ENCODE measurements at regions not wholly inside any gene's neighbourhood (a gene's known extent, or its start where the extent isn't known, plus 50 kb on each side); places are given as distances from the start of the nearest gene placed in this dataset.

DNA sequence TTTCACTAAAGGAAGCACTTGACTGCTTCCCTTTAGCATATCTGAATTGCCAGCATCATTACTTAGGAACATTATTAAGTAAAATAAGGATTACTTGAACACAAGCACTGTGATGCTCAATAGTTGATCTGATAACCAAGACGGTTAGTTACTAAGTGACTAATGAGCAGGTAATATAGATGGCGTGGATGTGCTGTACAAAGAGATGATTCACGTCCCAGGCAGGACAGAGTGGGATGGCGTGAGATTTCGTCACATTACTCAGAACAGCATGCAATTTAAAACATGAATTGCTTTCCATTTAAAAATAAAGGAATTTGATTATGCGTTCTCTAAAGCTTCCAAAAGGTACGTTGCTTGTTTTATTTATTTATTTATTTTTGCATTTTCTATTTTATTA lies 240.0 kb upstream of the ARHGEF26 start (continued):
- TF ChIP-seq, protein P1, sequence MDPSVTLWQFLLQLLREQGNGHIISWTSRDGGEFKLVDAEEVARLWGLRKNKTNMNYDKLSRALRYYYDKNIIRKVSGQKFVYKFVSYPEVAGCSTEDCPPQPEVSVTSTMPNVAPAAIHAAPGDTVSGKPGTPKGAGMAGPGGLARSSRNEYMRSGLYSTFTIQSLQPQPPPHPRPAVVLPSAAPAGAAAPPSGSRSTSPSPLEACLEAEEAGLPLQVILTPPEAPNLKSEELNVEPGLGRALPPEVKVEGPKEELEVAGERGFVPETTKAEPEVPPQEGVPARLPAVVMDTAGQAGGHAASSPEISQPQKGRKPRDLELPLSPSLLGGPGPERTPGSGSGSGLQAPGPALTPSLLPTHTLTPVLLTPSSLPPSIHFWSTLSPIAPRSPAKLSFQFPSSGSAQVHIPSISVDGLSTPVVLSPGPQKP (IDR thresholded peaks at IDR 0.05; ENCODE audit: low read depth, low read length): no peak
- TF ChIP-seq EGR1 (IDR thresholded peaks at IDR 0.05; ENCODE audit: borderline replicate concordance in 1 of 2, low read depth in 2 of 2, low read length in 2 of 2) (no peak), TCF7 (IDR thresholded peaks at IDR 0.05; ENCODE audit: borderline replicate concordance) (no peak)
- TF ChIP-seq, protein P2, sequence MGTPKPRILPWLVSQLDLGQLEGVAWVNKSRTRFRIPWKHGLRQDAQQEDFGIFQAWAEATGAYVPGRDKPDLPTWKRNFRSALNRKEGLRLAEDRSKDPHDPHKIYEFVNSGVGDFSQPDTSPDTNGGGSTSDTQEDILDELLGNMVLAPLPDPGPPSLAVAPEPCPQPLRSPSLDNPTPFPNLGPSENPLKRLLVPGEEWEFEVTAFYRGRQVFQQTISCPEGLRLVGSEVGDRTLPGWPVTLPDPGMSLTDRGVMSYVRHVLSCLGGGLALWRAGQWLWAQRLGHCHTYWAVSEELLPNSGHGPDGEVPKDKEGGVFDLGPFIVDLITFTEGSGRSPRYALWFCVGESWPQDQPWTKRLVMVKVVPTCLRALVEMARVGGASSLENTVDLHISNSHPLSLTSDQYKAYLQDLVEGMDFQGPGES (IDR thresholded peaks at IDR 0.05): no peak

DNA sequence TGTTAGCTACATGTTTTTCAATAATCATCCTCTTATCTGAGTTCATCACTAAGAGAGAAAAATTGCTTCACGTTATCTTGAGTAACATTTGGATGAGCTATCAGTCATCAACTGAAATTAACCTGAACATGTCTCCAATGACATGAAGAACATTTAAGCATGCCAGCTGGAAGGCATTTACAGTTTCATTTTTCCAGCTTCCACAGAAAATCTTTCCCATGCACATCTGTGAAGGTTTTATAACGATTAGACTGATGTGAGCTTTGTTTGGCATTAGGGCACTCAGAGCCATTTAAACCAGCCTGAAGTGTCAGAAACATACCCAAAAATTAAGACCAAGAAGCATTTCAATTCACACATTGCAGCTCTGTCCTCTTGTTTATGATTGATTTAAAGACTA lies 235.8 kb upstream of the ARHGEF26 start:
- no peak for ATAC-seq
- Histone ChIP-seq H3K27me3 (replicated peaks in 1 of 2; ENCODE audit: control insufficient read depth in 2 of 2, insufficient read depth in 2 of 2, low read length in 1 of 2) (no peaks in the 10 kb centered on the region), H2AFZ (ENCODE audit: control insufficient read depth, low read depth, low read length) (no peak overlapping the region), H3K4me2 (ENCODE audit: control insufficient read depth, insufficient read depth) (no peak overlapping the region), H3K9me3 (replicated peaks; ENCODE audit: control insufficient read depth, insufficient read depth, low read length) (no peaks in the 10 kb centered on the region), H3K9ac (ENCODE audit: control insufficient read depth, insufficient read depth, low read length) (no peak overlapping the region), H3K4me1 (ENCODE audit: control insufficient read depth, insufficient read depth, low read length) (no peaks in the 10 kb centered on the region), H3K36me3 (ENCODE audit: control insufficient read depth in 2 of 2, insufficient read depth in 2 of 2, low read length in 1 of 2) (no peaks in the 10 kb centered on the region), H3K79me2 (ENCODE audit: control insufficient read depth, insufficient read depth, low read length) (no peaks in the 10 kb centered on the region), H3K4me3 (no peak overlapping the region), H4K20me1 (ENCODE audit: control insufficient read depth, insufficient read depth) (no peaks in the 10 kb centered on the region), H3K27ac (ENCODE audit: control insufficient read depth, insufficient read depth) (no peak overlapping the region)
- CTCF ChIA-PET: interaction anchor here (0.8 to 1.3 kb wide), 5 partner anchors 11 to 99 kb away, joined by 3 to 4 read pairs (median 3); no protein-coding TSS in a partner anchor
- SMC1A ChIA-PET (ENCODE audit: uncharacterized antibody, unreplicated experiment): interaction anchor here (0.9 to 2.6 kb wide), 5 partner anchors 11 to 40 kb away, joined by 3 to 17 read pairs (median 4); no protein-coding TSS in a partner anchor
- in situ Hi-C loops (cut with MboI) (no loop called here), intact Hi-C loops (cut with micrococcal nuclease; ENCODE audit: unreplicated experiment) (no loop called here)
- DNase-seq (ENCODE audit: low read depth, low spot score): no peak
- WGBS (ENCODE audit: insufficient coverage, insufficient replicate concordance, low lambda C conversion rate, missing lambda C conversion rate): 8% methylated on average over 2 of the region's 2 CpGs
- no TSS peak for BruUV-seq (replicated peaks)
- POLR2A ChIA-PET: interaction anchor here (0.5 kb wide), 1 partner anchor 1683 kb away, joined by 4 read pairs; no protein-coding TSS in a partner anchor
- no peak for FAIRE-seq
- RAD21 ChIA-PET (ENCODE audit: unreplicated experiment): interaction anchor here (1.7 kb wide), 1 partner anchor 13 kb away, joined by 7 read pairs; no protein-coding TSS in a partner anchor
- TF ChIP-seq RB1 (IDR thresholded peaks at IDR 0.05; ENCODE audit: borderline replicate concordance): no peak
- TF ChIP-seq, protein P3, sequence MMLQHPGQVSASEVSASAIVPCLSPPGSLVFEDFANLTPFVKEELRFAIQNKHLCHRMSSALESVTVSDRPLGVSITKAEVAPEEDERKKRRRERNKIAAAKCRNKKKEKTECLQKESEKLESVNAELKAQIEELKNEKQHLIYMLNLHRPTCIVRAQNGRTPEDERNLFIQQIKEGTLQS (IDR thresholded peaks at IDR 0.05; ENCODE audit: borderline replicate concordance, extremely low read depth, low read depth, low read length): no peak
- TF ChIP-seq, protein P4, sequence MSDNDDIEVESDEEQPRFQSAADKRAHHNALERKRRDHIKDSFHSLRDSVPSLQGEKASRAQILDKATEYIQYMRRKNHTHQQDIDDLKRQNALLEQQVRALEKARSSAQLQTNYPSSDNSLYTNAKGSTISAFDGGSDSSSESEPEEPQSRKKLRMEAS (IDR thresholded peaks at IDR 0.05; ENCODE audit: low read depth, low read length): no peak
- no peak for TF ChIP-seq GABPA (IDR thresholded peaks at IDR 0.05; ENCODE audit: low read depth)
- no peak for TF ChIP-seq SMARCA5 (IDR thresholded peaks at IDR 0.05)
- TF ChIP-seq FOS (IDR thresholded peaks at IDR 0.05; ENCODE audit: borderline replicate concordance, extremely low read depth, insufficient read length): no peak
- TF ChIP-seq DPF2 (IDR thresholded peaks at IDR 0.05): no peak
- TF ChIP-seq, protein P5, sequence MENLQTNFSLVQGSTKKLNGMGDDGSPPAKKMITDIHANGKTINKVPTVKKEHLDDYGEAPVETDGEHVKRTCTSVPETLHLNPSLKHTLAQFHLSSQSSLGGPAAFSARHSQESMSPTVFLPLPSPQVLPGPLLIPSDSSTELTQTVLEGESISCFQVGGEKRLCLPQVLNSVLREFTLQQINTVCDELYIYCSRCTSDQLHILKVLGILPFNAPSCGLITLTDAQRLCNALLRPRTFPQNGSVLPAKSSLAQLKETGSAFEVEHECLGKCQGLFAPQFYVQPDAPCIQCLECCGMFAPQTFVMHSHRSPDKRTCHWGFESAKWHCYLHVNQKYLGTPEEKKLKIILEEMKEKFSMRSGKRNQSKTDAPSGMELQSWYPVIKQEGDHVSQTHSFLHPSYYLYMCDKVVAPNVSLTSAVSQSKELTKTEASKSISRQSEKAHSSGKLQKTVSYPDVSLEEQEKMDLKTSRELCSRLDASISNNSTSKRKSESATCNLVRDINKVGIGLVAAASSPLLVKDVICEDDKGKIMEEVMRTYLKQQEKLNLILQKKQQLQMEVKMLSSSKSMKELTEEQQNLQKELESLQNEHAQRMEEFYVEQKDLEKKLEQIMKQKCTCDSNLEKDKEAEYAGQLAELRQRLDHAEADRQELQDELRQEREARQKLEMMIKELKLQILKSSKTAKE (IDR thresholded peaks at IDR 0.05; ENCODE audit: low read depth, poor library complexity, severe bottlenecking): no peak
- TF ChIP-seq CBX3 (IDR thresholded peaks at IDR 0.05; ENCODE audit: borderline replicate concordance, low read depth): no peak
- no peak for TF ChIP-seq CBFB (IDR thresholded peaks at IDR 0.05; ENCODE audit: low read depth)
- TF ChIP-seq RAD51 (IDR thresholded peaks at IDR 0.05): no peak
- TF ChIP-seq, protein P6, sequence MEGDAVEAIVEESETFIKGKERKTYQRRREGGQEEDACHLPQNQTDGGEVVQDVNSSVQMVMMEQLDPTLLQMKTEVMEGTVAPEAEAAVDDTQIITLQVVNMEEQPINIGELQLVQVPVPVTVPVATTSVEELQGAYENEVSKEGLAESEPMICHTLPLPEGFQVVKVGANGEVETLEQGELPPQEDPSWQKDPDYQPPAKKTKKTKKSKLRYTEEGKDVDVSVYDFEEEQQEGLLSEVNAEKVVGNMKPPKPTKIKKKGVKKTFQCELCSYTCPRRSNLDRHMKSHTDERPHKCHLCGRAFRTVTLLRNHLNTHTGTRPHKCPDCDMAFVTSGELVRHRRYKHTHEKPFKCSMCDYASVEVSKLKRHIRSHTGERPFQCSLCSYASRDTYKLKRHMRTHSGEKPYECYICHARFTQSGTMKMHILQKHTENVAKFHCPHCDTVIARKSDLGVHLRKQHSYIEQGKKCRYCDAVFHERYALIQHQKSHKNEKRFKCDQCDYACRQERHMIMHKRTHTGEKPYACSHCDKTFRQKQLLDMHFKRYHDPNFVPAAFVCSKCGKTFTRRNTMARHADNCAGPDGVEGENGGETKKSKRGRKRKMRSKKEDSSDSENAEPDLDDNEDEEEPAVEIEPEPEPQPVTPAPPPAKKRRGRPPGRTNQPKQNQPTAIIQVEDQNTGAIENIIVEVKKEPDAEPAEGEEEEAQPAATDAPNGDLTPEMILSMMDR (IDR thresholded peaks at IDR 0.05 in 2 of 3, conservative IDR thresholded peaks at IDR 0.05 in 1 of 3; ENCODE audit: control insufficient read depth in 2 of 3, extremely low read depth in 1 of 3, insufficient read depth in 1 of 3, low read depth in 3 of 3, low read length in 3 of 3): no peak
- no peak for TF ChIP-seq POU2F2 (IDR thresholded peaks at IDR 0.05; ENCODE audit: borderline replicate concordance, low read depth, low read length)

Measured in GM12878 (cell line).